Transverse colon (tissue), 4 donors: ENCODE measurements at regions not wholly inside any gene's neighbourhood (a gene's known extent, or its start where the extent isn't known, plus 50 kb on each side); places are given as distances from the start of the nearest gene placed in this dataset.
A peak's percentile ranks its signal among the peaks of the same experiment; 100 is the strongest.

ENCODE experiments used
- DNase-seq: peaks from one replicate; pipeline ENCODE4 v3.0.0-alpha.2; 2019
- H3K27ac ChIP-seq, 4 donors: fragments of 200-600 bp; sonication (generic); 2 replicates each; pipeline ENCODE4 v1.5.1; 2016 to 2018; ENCODE audit warnings: inconsistent platforms in 4 of 4
- H3K27me3 ChIP-seq: fragments of 200-600 bp; sonication (generic); 2 replicates; pipeline ENCODE4 v1.5.1; 2017; ENCODE audit warnings: inconsistent platforms
- H3K36me3 ChIP-seq, 4 donors: fragments of 200-600 bp; sonication (generic); 2 replicates each; pipeline ENCODE4 v1.5.1; 2017 to 2019; ENCODE audit warnings: inconsistent platforms in 4 of 4
- H3K4me1 ChIP-seq, 4 donors: fragments of 200-600 bp; sonication (generic); 2 replicates each; pipeline ENCODE4 v1.5.1; 2017 to 2020; ENCODE audit warnings: inconsistent platforms in 4 of 4
- H3K4me3 ChIP-seq, 4 donors: fragments of 200-600 bp; sonication (generic); 1 replicate in 1 of 4; 2 replicates in 3 of 4; pipeline versions ENCODE4 v1.5.1 to v1.6.1; 2017 to 2019; ENCODE audit warnings: inconsistent platforms in 4 of 4
- H3K9me3 ChIP-seq, 2 donors: fragments of 200-600 bp; sonication (generic); 2 replicates each; pipeline ENCODE4 v1.5.1; 2017 to 2019; ENCODE audit warnings: inconsistent platforms in 2 of 2
- CTCF ChIP-seq, 5 experiments: fragments of 200-600 bp in 3 of 5; fragments of 450-650 bp in 2 of 5; sonication (generic) in 3 of 5; IDR thresholded peaks; 1 replicate in 2 of 5; 2 replicates in 3 of 5; pipeline ENCODE4 v1.5.1; 2016 to 2017; ENCODE audit warnings: antibody characterized with exemption in 5 of 5, inconsistent platforms in 3 of 5, mild to moderate bottlenecking in 2 of 5, moderate library complexity in 1 of 5
- EP300 ChIP-seq: sonication (generic); formaldehyde crosslinking; IDR thresholded peaks from one replicate; pipeline ENCODE4 v1.6.1; 2017; ENCODE audit warnings: antibody characterized with exemption, low read depth
- POLR2A ChIP-seq: fragments of 450-650 bp; IDR thresholded peaks from one replicate; pipeline ENCODE4 v1.6.1; 2016; ENCODE audit warnings: antibody characterized with exemption, mild to moderate bottlenecking, moderate library complexity
- POLR2AphosphoS5 ChIP-seq, 3 donors: sonication (generic); formaldehyde crosslinking; IDR thresholded peaks; one replicate each; pipeline ENCODE4 v1.6.1; 2016; ENCODE audit warnings: antibody characterized with exemption in 3 of 3
- whole genome bisulfite sequencing, 2 donors: methylation state at CpG; one replicate each; pipeline ENCODE4 v1.1.5; 2018; ENCODE audit warnings: low coverage in 1 of 2; 5-methylcytosine and 5-hydroxymethylcytosine counted together
- in situ Hi-C, 4 donors: fragments of 200-750 bp; cut with MboI; loops; one replicate each; pipeline versions ENCODE4 v1.15.0 to v1.15.1; 2017; ENCODE audit warnings: low sequenced_read_pairs in 3 of 4, low pct_ligation_motif_present in 1 of 4, low pct_unique_long_range_greater_than_20kb in 1 of 4
- intact Hi-C: fragments of 100-400 bp; cut with DNase I; formaldehyde crosslinking; loops from one replicate; pipeline ENCODE4 v1.15.1; 2023; ENCODE audit warnings: low total_unique reads

- Histone ChIP-seq H3K4me3 (no peak overlapping the region), H3K27ac (no peak overlapping the region), H3K4me1 (peaks cover 0 to 6% (median 0%) of the 10 kb centered on the region in 4 donors), H3K36me3 (no peaks in the 10 kb centered on the region), H3K27me3 (no peaks in the 10 kb centered on the region), H3K9me3 (no peaks in the 10 kb centered on the region)
- intact Hi-C loops, result no loop called here
- TF ChIP-seq EP300 (no peak), CTCF (IDR thresholded peaks at IDR 0.05) (no peak)
- DNase-seq, result no peak
- 63 to 74% methylated on average over 1 of the region's 1 CpG for WGBS, 2 donors
- in situ Hi-C loops, result no loop called here
Observed at GRCh38 chr13:73948848-73949529, 185.2 kb downstream of the KLF12 start.

- Histone ChIP-seq H3K4me3 (no peak overlapping the region), H3K4me1 (peaks cover 0 to 6% (median 0%) of the 10 kb centered on the region in 4 donors), H3K27ac (peak overlapping the region in 3 of 4 donors; percentile 3 to 37 (median 29)), H3K36me3 (no peaks in the 10 kb centered on the region), H3K9me3 (no peaks in the 10 kb centered on the region), H3K27me3 (no peaks in the 10 kb centered on the region)
- in situ Hi-C loops (no loop called here), intact Hi-C loops (no loop called here)
- TF ChIP-seq POLR2A, result no peak
- TF ChIP-seq POLR2AphosphoS5 (IDR thresholded peaks at IDR 0.05), result no peak
- no peak for TF ChIP-seq CTCF (IDR thresholded peaks at IDR 0.05)
- WGBS, 2 donors, result 56 to 86% methylated on average over 3 to 5 of the region's 5 CpGs
- no peak for DNase-seq
Observed at GRCh38 chr13:73945871-73946270, 188.3 kb downstream of the KLF12 start.

GRCh38 chr13:73945382-73945781 lies 188.8 kb downstream of the KLF12 start:
- Histone ChIP-seq H3K27ac (peak overlapping the region in 2 of 4 donors; percentile 29 to 37), H3K27me3 (no peaks in the 10 kb centered on the region), H3K9me3 (no peaks in the 10 kb centered on the region), H3K36me3 (no peaks in the 10 kb centered on the region), H3K4me3 (no peak overlapping the region), H3K4me1 (peaks cover 0 to 6% (median 0%) of the 10 kb centered on the region in 4 donors)
- in situ Hi-C loops (no loop called here), intact Hi-C loops (no loop called here)
- TF ChIP-seq POLR2A, result no peak
- no peak for TF ChIP-seq EP300
- no peak for TF ChIP-seq POLR2AphosphoS5 (IDR thresholded peaks at IDR 0.05)
- no peak for TF ChIP-seq CTCF (IDR thresholded peaks at IDR 0.05)
- WGBS, 2 donors, result 59 to 71% methylated on average over 3 of the region's 3 CpGs
- DNase-seq, result no peak

GRCh38 chr13:73943965-73944233 lies 190.3 kb downstream of the KLF12 start:
- no peaks in the 10 kb centered on the region for H3K9me3 ChIP-seq
- TF ChIP-seq EP300, result no peak
- TF ChIP-seq POLR2AphosphoS5 (IDR thresholded peaks at IDR 0.05), result no peak
- no peak for TF ChIP-seq POLR2A
- TF ChIP-seq CTCF (IDR thresholded peaks at IDR 0.05), result no peak
- H3K27me3 ChIP-seq, result no peaks in the 10 kb centered on the region
- peaks cover 0 to 6% (median 0%) of the 10 kb centered on the region in 4 donors for H3K4me1 ChIP-seq
- intact Hi-C loops (no loop called here), in situ Hi-C loops (no loop called here)
- WGBS, 2 donors, result 83 to 89% methylated on average over 1 of the region's 1 CpG
- DNase-seq, result no peak
- no peak overlapping the region for H3K4me3 ChIP-seq
- H3K27ac ChIP-seq, result peak overlapping the region in 2 of 4 donors; percentile 25 to 33
- no peaks in the 10 kb centered on the region for H3K36me3 ChIP-seq
